Memory B cell (primary cell): ENCODE measurements at regions not wholly inside any gene's neighbourhood (a gene's known extent, or its start where the extent isn't known, plus 50 kb on each side); places are given as distances from the start of the nearest gene placed in this dataset.
"Not testable (repeated sequence)": the region's sequence is repeated elsewhere in the genome, so short reads cannot be mapped to it uniquely, and the experiment has no call there.

ENCODE experiments used
- ATAC-seq: fragments of 150-1000 bp; cut with Tn5 transposase; 2 replicates; pipeline ENCODE4 v1.10.0; 2021; ENCODE audit warnings: low read depth, mild to moderate bottlenecking, moderate library complexity
- DNase-seq, 2 donors: peaks; one replicate each; pipeline ENCODE4 v3.0.0; 2022; ENCODE audit warnings: low spot score in 2 of 2
- H3K27ac Mint-ChIP-seq: one replicate; pipeline ENCODE4 v1.8.0; 2022; ENCODE audit warnings: mild to moderate bottlenecking, moderate library complexity, mixed read lengths
- H3K27me3 Mint-ChIP-seq: one replicate; pipeline ENCODE4 v1.8.0; 2022; ENCODE audit warnings: mixed read lengths
- H3K36me3 Mint-ChIP-seq: one replicate; pipeline ENCODE4 v1.8.0; 2022; ENCODE audit warnings: mild to moderate bottlenecking, mixed read lengths
- H3K4me1 Mint-ChIP-seq: one replicate; pipeline ENCODE4 v1.8.0; 2022; ENCODE audit warnings: mixed read lengths
- H3K4me3 Mint-ChIP-seq: one replicate; pipeline ENCODE4 v1.8.0; 2022; ENCODE audit warnings: mild to moderate bottlenecking, moderate library complexity, mixed read lengths
- H3K9me3 Mint-ChIP-seq: one replicate; pipeline ENCODE4 v1.8.0; 2022; ENCODE audit warnings: mixed read lengths

- H3K27ac Mint-ChIP-seq = no peak overlapping the region
- peak; percentile 66 for ATAC-seq
Observed at GRCh38 chr18:76709659-76710645, 112.4 kb upstream of the ZNF236 start.

GRCh38 chr18:76708722-76709353, 113.5 kb upstream of the ZNF236 start:
- no peaks in the 10 kb centered on the region for H3K4me1 Mint-ChIP-seq

More at GRCh38 chr18:76709659-76710645, 112.4 kb upstream of the ZNF236 start:
- H3K9me3 Mint-ChIP-seq = no peaks in the 10 kb centered on the region
- H3K4me3 Mint-ChIP-seq = no peak overlapping the region
- H3K36me3 Mint-ChIP-seq = no peaks in the 10 kb centered on the region
- H3K27me3 Mint-ChIP-seq = peaks cover 2% of the 10 kb centered on the region
- DNase-seq = peak; percentile 26 to 29
- H3K4me1 Mint-ChIP-seq = no peaks in the 10 kb centered on the region

GRCh38 chr18:76708071-76708721, 114.2 kb upstream of the ZNF236 start:
- Mint-ChIP-seq H3K27ac (no peak overlapping the region), H3K36me3 (no peaks in the 10 kb centered on the region), H3K4me1 (no peaks in the 10 kb centered on the region), H3K9me3 (no peaks in the 10 kb centered on the region), H3K4me3 (no peak overlapping the region), H3K27me3 (peaks cover 2% of the 10 kb centered on the region)
- no peak for DNase-seq
- no peak for ATAC-seq

More at GRCh38 chr18:76708722-76709353, 113.5 kb upstream of the ZNF236 start:
- H3K36me3 Mint-ChIP-seq = no peaks in the 10 kb centered on the region
- ATAC-seq = no peak
- H3K27ac Mint-ChIP-seq = no peak overlapping the region
- no peak for DNase-seq
- H3K9me3 Mint-ChIP-seq = no peaks in the 10 kb centered on the region
- H3K4me3 Mint-ChIP-seq = no peak overlapping the region
- H3K27me3 Mint-ChIP-seq = peaks cover 2% of the 10 kb centered on the region

GRCh38 chr18:76707534-76707933, 114.8 kb upstream of the ZNF236 start:
- DNase-seq (no peak), ATAC-seq (no peak)
- H3K4me3 Mint-ChIP-seq = no peak overlapping the region
- H3K9me3 Mint-ChIP-seq = no peaks in the 10 kb centered on the region
- H3K27ac Mint-ChIP-seq = no peak overlapping the region
- H3K4me1 Mint-ChIP-seq = no peaks in the 10 kb centered on the region
- H3K27me3 Mint-ChIP-seq = peaks cover 2% of the 10 kb centered on the region
- no peaks in the 10 kb centered on the region for H3K36me3 Mint-ChIP-seq

GRCh38 chr18:76704589-76704988, 117.8 kb upstream of the ZNF236 start:
- DNase-seq, H3K27me3 Mint-ChIP-seq, H3K9me3 Mint-ChIP-seq, H3K27ac Mint-ChIP-seq, H3K36me3 Mint-ChIP-seq, H3K4me1 Mint-ChIP-seq, ATAC-seq, H3K4me3 Mint-ChIP-seq: not testable (repeated sequence)

- Mint-ChIP-seq H3K27ac (no peak overlapping the region), H3K9me3 (no peaks in the 10 kb centered on the region), H3K4me3 (no peak overlapping the region), H3K36me3 (no peaks in the 10 kb centered on the region), H3K27me3 (peaks cover 10% of the 10 kb centered on the region), H3K4me1 (no peaks in the 10 kb centered on the region)
- DNase-seq (no peak), ATAC-seq (no peak)
Observed at GRCh38 chr18:76699923-76700322, 122.4 kb upstream of the ZNF236 start.

- Mint-ChIP-seq H3K27ac (no peak overlapping the region), H3K4me3 (no peak overlapping the region), H3K4me1 (no peaks in the 10 kb centered on the region), H3K36me3 (no peaks in the 10 kb centered on the region), H3K27me3 (peaks cover 10% of the 10 kb centered on the region), H3K9me3 (no peaks in the 10 kb centered on the region)
- DNase-seq (no peak), ATAC-seq (no peak)
Observed at GRCh38 chr18:76697441-76697901, 124.9 kb upstream of the ZNF236 start.

- H3K36me3 Mint-ChIP-seq = no peaks in the 10 kb centered on the region
- no peaks in the 10 kb centered on the region for H3K9me3 Mint-ChIP-seq
- ATAC-seq = no peak
- H3K4me3 Mint-ChIP-seq = no peak overlapping the region
- H3K4me1 Mint-ChIP-seq = no peaks in the 10 kb centered on the region
- H3K27me3 Mint-ChIP-seq = peaks cover 9% of the 10 kb centered on the region
- H3K27ac Mint-ChIP-seq = no peak overlapping the region
- no peak for DNase-seq
Observed at GRCh38 chr18:76691800-76692199, 130.6 kb upstream of the ZNF236 start.

- Mint-ChIP-seq H3K9me3 (no peaks in the 10 kb centered on the region), H3K36me3 (no peaks in the 10 kb centered on the region), H3K27ac (no peak overlapping the region), H3K4me1 (no peaks in the 10 kb centered on the region), H3K27me3 (peaks cover 8% of the 10 kb centered on the region), H3K4me3 (no peak overlapping the region)
- DNase-seq (no peak), ATAC-seq (no peak)
Observed at GRCh38 chr18:76689646-76690264, 132.6 kb upstream of the ZNF236 start.

- H3K9me3 Mint-ChIP-seq = no peaks in the 10 kb centered on the region
- no peak overlapping the region for H3K27ac Mint-ChIP-seq
- H3K4me3 Mint-ChIP-seq = no peak overlapping the region
- H3K27me3 Mint-ChIP-seq = peaks cover 8% of the 10 kb centered on the region
- no peak for DNase-seq
- no peaks in the 10 kb centered on the region for H3K4me1 Mint-ChIP-seq
- ATAC-seq = no peak
- no peaks in the 10 kb centered on the region for H3K36me3 Mint-ChIP-seq
Observed at GRCh38 chr18:76688724-76689472, 133.5 kb upstream of the ZNF236 start.

- no peak for DNase-seq
Observed at GRCh38 chr18:76687304-76687962, 134.9 kb upstream of the ZNF236 start.

GRCh38 chr18:76686737-76687231, 135.6 kb upstream of the ZNF236 start:
- H3K27me3 Mint-ChIP-seq = peaks cover 10% of the 10 kb centered on the region
- no peaks in the 10 kb centered on the region for H3K36me3 Mint-ChIP-seq
- H3K4me3 Mint-ChIP-seq = no peak overlapping the region
- DNase-seq = no peak
- no peak for ATAC-seq
- H3K9me3 Mint-ChIP-seq = no peaks in the 10 kb centered on the region
- no peak overlapping the region for H3K27ac Mint-ChIP-seq
- no peaks in the 10 kb centered on the region for H3K4me1 Mint-ChIP-seq

More at GRCh38 chr18:76687304-76687962, 134.9 kb upstream of the ZNF236 start:
- Mint-ChIP-seq H3K4me3 (no peak overlapping the region), H3K36me3 (no peaks in the 10 kb centered on the region), H3K4me1 (no peaks in the 10 kb centered on the region), H3K9me3 (no peaks in the 10 kb centered on the region), H3K27me3 (peaks cover 8% of the 10 kb centered on the region), H3K27ac (no peak overlapping the region)
- no peak for ATAC-seq

GRCh38 chr18:76685860-76686259, 136.5 kb upstream of the ZNF236 start:
- Mint-ChIP-seq H3K36me3 (no peaks in the 10 kb centered on the region), H3K27me3 (peaks cover 10% of the 10 kb centered on the region), H3K4me3 (no peak overlapping the region), H3K9me3 (no peaks in the 10 kb centered on the region), H3K27ac (no peak overlapping the region), H3K4me1 (no peaks in the 10 kb centered on the region)
- no peak for DNase-seq
- ATAC-seq = no peak
